Uterus (tissue), 2 donors: ENCODE measurements at regions not wholly inside any gene's neighbourhood (a gene's known extent, or its start where the extent isn't known, plus 50 kb on each side); places are given as distances from the start of the nearest gene placed in this dataset.

Source experiments
- POLR2A ChIP-seq, 2 donors: fragments of 450-650 bp; IDR thresholded peaks; one replicate each; pipeline ENCODE4 v1.6.1; 2016; ENCODE audit warnings: antibody characterized with exemption in 2 of 2, mild to moderate bottlenecking in 1 of 2, moderate library complexity in 1 of 2
- TF ChIP-seq, protein P1 (sequence below), 4 experiments: fragments of 200-600 bp in 2 of 4; fragments of 450-650 bp in 2 of 4; sonication (generic) in 2 of 4; IDR thresholded peaks; one replicate each; pipeline ENCODE4 v1.5.1; 2016 to 2019; ENCODE audit warnings: antibody characterized with exemption in 4 of 4, mild to moderate bottlenecking in 2 of 4, moderate library complexity in 1 of 4

DNA sequence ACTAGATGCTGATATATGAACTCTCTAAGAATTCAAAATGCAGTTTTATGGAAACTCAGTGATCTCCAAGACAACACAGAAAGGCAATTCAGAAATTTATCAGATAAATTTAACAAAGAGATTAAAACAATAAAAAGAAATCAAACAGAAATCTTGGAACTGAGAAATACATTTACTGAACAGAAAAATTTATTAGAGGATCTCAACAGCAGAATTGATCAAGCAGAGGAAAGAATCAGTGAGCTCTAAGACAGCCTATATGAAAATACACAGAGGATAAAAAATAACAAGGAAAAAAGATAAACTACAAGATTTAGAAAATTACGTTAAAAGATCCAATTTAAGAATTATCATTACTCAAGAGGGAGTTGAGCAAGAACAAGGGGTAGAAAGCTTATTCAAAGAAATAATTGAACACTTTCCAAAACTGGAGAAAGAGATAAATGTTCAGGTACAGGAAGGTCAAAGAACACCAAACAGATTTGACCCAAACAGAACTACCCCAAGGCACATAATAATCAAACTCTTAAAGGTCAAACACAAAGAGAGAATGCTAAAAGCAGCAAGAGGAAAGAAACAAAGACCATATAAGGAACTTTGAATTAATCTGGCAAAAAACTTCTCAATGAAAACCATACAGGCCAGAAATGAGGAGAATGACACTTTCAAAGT, 103.1 kb downstream of the APIP start:
- TF ChIP-seq, protein P1, sequence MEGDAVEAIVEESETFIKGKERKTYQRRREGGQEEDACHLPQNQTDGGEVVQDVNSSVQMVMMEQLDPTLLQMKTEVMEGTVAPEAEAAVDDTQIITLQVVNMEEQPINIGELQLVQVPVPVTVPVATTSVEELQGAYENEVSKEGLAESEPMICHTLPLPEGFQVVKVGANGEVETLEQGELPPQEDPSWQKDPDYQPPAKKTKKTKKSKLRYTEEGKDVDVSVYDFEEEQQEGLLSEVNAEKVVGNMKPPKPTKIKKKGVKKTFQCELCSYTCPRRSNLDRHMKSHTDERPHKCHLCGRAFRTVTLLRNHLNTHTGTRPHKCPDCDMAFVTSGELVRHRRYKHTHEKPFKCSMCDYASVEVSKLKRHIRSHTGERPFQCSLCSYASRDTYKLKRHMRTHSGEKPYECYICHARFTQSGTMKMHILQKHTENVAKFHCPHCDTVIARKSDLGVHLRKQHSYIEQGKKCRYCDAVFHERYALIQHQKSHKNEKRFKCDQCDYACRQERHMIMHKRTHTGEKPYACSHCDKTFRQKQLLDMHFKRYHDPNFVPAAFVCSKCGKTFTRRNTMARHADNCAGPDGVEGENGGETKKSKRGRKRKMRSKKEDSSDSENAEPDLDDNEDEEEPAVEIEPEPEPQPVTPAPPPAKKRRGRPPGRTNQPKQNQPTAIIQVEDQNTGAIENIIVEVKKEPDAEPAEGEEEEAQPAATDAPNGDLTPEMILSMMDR (IDR thresholded peaks at IDR 0.05): no peak
- no peak for TF ChIP-seq POLR2A (IDR thresholded peaks at IDR 0.05)
